ENCODE measurements at regions not wholly inside any gene's neighbourhood (a gene's known extent, or its start where the extent isn't known, plus 50 kb on each side); places are given as distances from the start of the nearest gene placed in this dataset.

DNA sequence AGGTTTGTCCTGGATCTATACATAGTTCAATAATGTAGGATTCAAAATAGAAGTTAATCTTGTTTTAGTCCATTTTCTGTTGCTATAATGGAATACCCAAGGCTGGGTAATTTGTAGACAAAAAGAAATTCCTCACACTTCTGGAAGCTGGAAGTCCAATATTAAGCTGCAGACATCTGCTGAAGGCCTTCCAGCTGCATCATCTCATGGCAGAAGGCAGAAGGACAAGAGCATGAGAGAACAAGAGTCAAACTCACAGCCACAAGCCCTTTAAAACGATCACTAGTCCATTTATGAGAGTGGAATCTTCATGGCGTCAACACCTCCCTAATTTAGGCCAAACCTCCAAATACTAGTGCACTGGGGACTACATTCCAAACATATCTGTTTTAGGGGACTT is 669.3 kb downstream of the ROBO2 start:
- TF ChIP-seq CTCF (IDR thresholded peaks at IDR 0.05) (no peak), POLR2AphosphoS5 (IDR thresholded peaks at IDR 0.05; ENCODE audit: insufficient read depth in 1 of 2, low read depth in 1 of 2) (no peak), POLR2A (IDR thresholded peaks at IDR 0.05) (no peak)

All from vagina (tissue), 2 donors.